RWPE2 (cell line): ENCODE measurements at regions not wholly inside any gene's neighbourhood (a gene's known extent, or its start where the extent isn't known, plus 50 kb on each side); places are given as distances from the start of the nearest gene placed in this dataset.

Experiments
- ATAC-seq: fragments of 200-7000 bp; cut with Tn5 transposase; 3 replicates; pipeline ENCODE4 v1.9.1; 2021; ENCODE audit warnings: low read depth
- DNase-seq: peaks from one replicate; pipeline ENCODE4 v3.0.0-alpha.2; 2020; ENCODE audit warnings: low spot score
- H3K27ac ChIP-seq: fragments of 450-650 bp; 2 replicates; pipeline ENCODE4 v1.5.1; 2017; ENCODE audit warnings: mild to moderate bottlenecking; ENCODE audit not compliant: poor library complexity, severe bottlenecking
- H3K27me3 ChIP-seq: fragments of 250-450 bp; sonication (Bioruptor Pico); 2 replicates; pipeline ENCODE4 v1.5.1; 2021; ENCODE audit warnings: mild to moderate bottlenecking, moderate library complexity; ENCODE audit not compliant: insufficient read depth, poor library complexity, severe bottlenecking
- H3K36me3 ChIP-seq: fragments of 250-450 bp; sonication (Bioruptor Pico); 2 replicates; pipeline ENCODE4 v1.5.1; 2020; ENCODE audit warnings: low read depth, mild to moderate bottlenecking, moderate library complexity
- H3K4me1 ChIP-seq: fragments of 250-450 bp; sonication (Bioruptor Pico); 2 replicates; pipeline ENCODE4 v1.5.1; 2021; ENCODE audit warnings: mild to moderate bottlenecking, moderate library complexity; ENCODE audit not compliant: insufficient read depth, poor library complexity, severe bottlenecking
- H3K4me3 ChIP-seq: fragments of 250-450 bp; sonication (Bioruptor Pico); 2 replicates; pipeline ENCODE4 v1.5.1; 2021; ENCODE audit warnings: mild to moderate bottlenecking, moderate library complexity; ENCODE audit not compliant: severe bottlenecking
- H3K9me3 ChIP-seq: fragments of 250-450 bp; sonication (Bioruptor Pico); 2 replicates; pipeline ENCODE4 v1.5.1; 2021; ENCODE audit warnings: mild to moderate bottlenecking, moderate library complexity; ENCODE audit not compliant: severe bottlenecking
- CTCF ChIP-seq: fragments of 450-650 bp; IDR thresholded peaks from one replicate; pipeline ENCODE4 v1.5.1; 2017; ENCODE audit warnings: mild to moderate bottlenecking, moderate library complexity; ENCODE audit not compliant: poor library complexity, severe bottlenecking

- ATAC-seq (no peak), DNase-seq (no peak)
- TF ChIP-seq CTCF, result no peak
- H3K36me3 ChIP-seq, result no peaks in the 10 kb centered on the region
- H3K4me3 ChIP-seq, result no peak overlapping the region
- H3K9me3 ChIP-seq, result no peaks in the 10 kb centered on the region
- H3K4me1 ChIP-seq, result no peaks in the 10 kb centered on the region
- no peaks in the 10 kb centered on the region for H3K27me3 ChIP-seq
- no peak overlapping the region for H3K27ac ChIP-seq
Measured at GRCh38 chr5:58353992-58354391, 105.9 kb downstream of the PLK2 start.

GRCh38 chr5:58351190-58351589 lies 108.7 kb downstream of the PLK2 start:
- H3K36me3 ChIP-seq, result no peaks in the 10 kb centered on the region
- no peak for DNase-seq
- H3K9me3 ChIP-seq, result no peaks in the 10 kb centered on the region
- no peak overlapping the region for H3K27ac ChIP-seq
- no peaks in the 10 kb centered on the region for H3K4me1 ChIP-seq
- no peaks in the 10 kb centered on the region for H3K27me3 ChIP-seq
- H3K4me3 ChIP-seq, result no peak overlapping the region
- no peak for TF ChIP-seq CTCF
- no peak for ATAC-seq

- ATAC-seq (no peak), DNase-seq (no peak)
- Histone ChIP-seq H3K4me3 (no peak overlapping the region), H3K36me3 (no peaks in the 10 kb centered on the region), H3K27me3 (no peaks in the 10 kb centered on the region), H3K9me3 (no peaks in the 10 kb centered on the region), H3K4me1 (no peaks in the 10 kb centered on the region), H3K27ac (no peak overlapping the region)
- TF ChIP-seq CTCF, result no peak
Measured at GRCh38 chr5:58348996-58349728, 110.7 kb downstream of the PLK2 start.

- no peaks in the 10 kb centered on the region for H3K4me1 ChIP-seq
- H3K36me3 ChIP-seq, result no peaks in the 10 kb centered on the region
- DNase-seq, result no peak
- no peaks in the 10 kb centered on the region for H3K9me3 ChIP-seq
- H3K4me3 ChIP-seq, result no peak overlapping the region
- H3K27ac ChIP-seq, result no peak overlapping the region
- no peak for TF ChIP-seq CTCF
- ATAC-seq, result no peak
- H3K27me3 ChIP-seq, result no peaks in the 10 kb centered on the region
Measured at GRCh38 chr5:58346041-58346440, 113.8 kb downstream of the PLK2 start.

GRCh38 chr5:58341476-58341875 lies 118.4 kb downstream of the PLK2 start:
- ATAC-seq, result no peak
- Histone ChIP-seq H3K27me3 (no peaks in the 10 kb centered on the region), H3K4me3 (no peak overlapping the region), H3K36me3 (no peaks in the 10 kb centered on the region), H3K4me1 (no peaks in the 10 kb centered on the region), H3K27ac (no peak overlapping the region), H3K9me3 (no peaks in the 10 kb centered on the region)
- no peak for DNase-seq
- TF ChIP-seq CTCF, result no peak
